ENCODE measurements at regions not wholly inside any gene's neighbourhood (a gene's known extent, or its start where the extent isn't known, plus 50 kb on each side); places are given as distances from the start of the nearest gene placed in this dataset.
A peak's percentile ranks its signal among the peaks of the same experiment; 100 is the strongest.

DNA sequence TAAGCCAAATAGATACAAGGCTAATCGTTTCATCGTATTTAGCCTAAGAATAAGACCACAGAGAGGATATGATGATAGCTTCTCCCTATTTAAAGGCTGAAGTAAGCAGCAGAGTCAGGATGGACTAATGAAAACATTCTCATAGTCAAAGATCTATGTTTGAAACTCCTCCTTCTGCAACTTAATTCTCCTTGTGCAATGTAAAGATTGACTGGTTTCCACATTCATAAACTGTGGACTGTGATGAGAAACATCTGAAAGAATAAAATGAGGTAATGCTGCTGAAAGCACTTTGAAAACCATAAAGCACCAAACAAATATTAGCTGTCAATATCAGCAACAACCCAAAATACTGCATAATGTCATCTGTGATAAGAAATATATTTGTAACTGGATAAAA, 361.9 kb downstream of the CSNK1G3 start:
- no peaks in the 10 kb centered on the region for H3K9me3 ChIP-seq
- H3K4me3 ChIP-seq: no peak overlapping the region
- H3K36me3 ChIP-seq: no peaks in the 10 kb centered on the region
- no peak for DNase-seq
- intact Hi-C loops (cut with DNase I): no loop called here
- no peak overlapping the region for H3K9ac ChIP-seq (ENCODE audit: low read depth in 2 of 2, low read length in 2 of 2)
- no peaks in the 10 kb centered on the region for H3K4me1 ChIP-seq
- no peaks in the 10 kb centered on the region for H3K27me3 ChIP-seq
- H3K27ac ChIP-seq: no peak overlapping the region
- TF ChIP-seq, protein P1, sequence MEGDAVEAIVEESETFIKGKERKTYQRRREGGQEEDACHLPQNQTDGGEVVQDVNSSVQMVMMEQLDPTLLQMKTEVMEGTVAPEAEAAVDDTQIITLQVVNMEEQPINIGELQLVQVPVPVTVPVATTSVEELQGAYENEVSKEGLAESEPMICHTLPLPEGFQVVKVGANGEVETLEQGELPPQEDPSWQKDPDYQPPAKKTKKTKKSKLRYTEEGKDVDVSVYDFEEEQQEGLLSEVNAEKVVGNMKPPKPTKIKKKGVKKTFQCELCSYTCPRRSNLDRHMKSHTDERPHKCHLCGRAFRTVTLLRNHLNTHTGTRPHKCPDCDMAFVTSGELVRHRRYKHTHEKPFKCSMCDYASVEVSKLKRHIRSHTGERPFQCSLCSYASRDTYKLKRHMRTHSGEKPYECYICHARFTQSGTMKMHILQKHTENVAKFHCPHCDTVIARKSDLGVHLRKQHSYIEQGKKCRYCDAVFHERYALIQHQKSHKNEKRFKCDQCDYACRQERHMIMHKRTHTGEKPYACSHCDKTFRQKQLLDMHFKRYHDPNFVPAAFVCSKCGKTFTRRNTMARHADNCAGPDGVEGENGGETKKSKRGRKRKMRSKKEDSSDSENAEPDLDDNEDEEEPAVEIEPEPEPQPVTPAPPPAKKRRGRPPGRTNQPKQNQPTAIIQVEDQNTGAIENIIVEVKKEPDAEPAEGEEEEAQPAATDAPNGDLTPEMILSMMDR (IDR thresholded peaks at IDR 0.05): no peak

DNA sequence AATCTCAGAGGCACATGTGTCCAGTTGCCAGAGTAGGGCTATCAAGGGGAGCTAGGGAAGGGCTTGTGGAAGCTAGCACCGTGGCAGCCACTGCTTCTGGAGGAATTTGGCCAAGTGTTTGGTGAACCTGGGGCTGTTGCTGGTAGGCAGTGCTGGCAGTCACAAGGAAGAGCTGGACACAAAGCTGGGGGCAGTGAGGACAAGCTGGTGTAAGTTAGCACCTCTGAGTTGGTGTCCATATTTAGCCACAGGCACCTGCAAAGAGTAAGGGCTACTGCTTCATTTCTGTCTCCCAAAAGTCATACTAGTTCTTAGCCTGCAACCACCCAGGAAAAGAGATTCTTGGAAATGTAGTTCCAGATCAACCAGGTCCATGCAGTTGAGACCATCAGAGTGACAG, 359.4 kb downstream of the CSNK1G3 start:
- Histone ChIP-seq H3K27me3 (no peaks in the 10 kb centered on the region), H3K4me3 (no peak overlapping the region), H3K9me3 (no peaks in the 10 kb centered on the region), H3K36me3 (no peaks in the 10 kb centered on the region), H3K9ac (ENCODE audit: low read depth in 2 of 2, low read length in 2 of 2) (no peak overlapping the region), H3K27ac (no peak overlapping the region), H3K4me1 (no peaks in the 10 kb centered on the region)
- intact Hi-C loops (cut with DNase I): no loop called here
- TF ChIP-seq, protein P1 (IDR thresholded peaks at IDR 0.05): no peak
- DNase-seq: no peak

DNA sequence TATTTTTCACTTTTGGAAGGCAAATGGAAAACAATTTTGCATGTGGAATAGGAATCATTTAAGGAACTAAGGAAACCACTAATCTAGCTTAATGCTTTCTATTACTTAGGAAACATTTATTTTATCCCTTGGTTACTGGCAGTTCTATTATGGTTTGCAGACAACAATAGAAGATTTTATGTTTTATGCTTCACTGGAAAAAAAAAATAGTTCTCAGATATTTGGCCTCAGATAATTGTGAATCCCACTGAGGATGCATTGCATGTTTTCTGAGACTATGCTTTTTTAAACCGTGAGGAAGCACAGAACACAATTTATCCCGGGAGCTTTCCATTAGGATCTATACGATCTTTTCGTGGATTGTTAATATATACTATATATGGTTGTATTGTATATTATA, 356.9 kb downstream of the CSNK1G3 start:
- Histone ChIP-seq H3K4me3 (no peak overlapping the region), H3K4me1 (no peaks in the 10 kb centered on the region), H3K27ac (no peak overlapping the region), H3K36me3 (no peaks in the 10 kb centered on the region), H3K9ac (ENCODE audit: low read depth in 2 of 2, low read length in 2 of 2) (no peak overlapping the region), H3K9me3 (no peaks in the 10 kb centered on the region), H3K27me3 (no peaks in the 10 kb centered on the region)
- no peak for DNase-seq
- intact Hi-C loops (cut with DNase I): no loop called here
- TF ChIP-seq, protein P1 (IDR thresholded peaks at IDR 0.05): no peak

DNA sequence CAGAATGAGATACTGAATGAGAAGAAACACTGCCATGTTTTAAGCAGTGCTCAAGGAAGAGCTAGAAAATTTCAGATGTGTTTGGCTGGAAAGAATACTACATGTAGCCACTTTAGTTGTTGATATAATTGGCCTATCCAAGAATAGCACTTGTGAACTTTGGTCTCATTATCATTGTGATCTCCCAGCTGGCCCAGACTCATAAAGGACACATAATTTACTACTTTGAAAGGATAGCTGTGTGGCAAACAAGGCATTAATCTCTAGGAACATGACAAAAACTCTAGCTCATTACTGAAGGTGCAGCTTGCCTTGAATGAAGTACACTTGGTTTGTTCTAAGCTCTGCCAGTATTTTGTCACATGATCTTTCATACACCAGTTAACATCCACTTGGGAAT, 356.3 kb downstream of the CSNK1G3 start:
- no peaks in the 10 kb centered on the region for H3K4me1 ChIP-seq
- intact Hi-C loops (cut with DNase I): no loop called here
- H3K27me3 ChIP-seq: no peaks in the 10 kb centered on the region
- H3K9me3 ChIP-seq: no peaks in the 10 kb centered on the region
- H3K27ac ChIP-seq: peak overlapping the region; percentile 6
- TF ChIP-seq, protein P1 (IDR thresholded peaks at IDR 0.05): no peak
- H3K9ac ChIP-seq (ENCODE audit: low read depth in 2 of 2, low read length in 2 of 2): no peak overlapping the region
- no peaks in the 10 kb centered on the region for H3K36me3 ChIP-seq
- H3K4me3 ChIP-seq: no peak overlapping the region
- DNase-seq: peak; percentile 22

DNA sequence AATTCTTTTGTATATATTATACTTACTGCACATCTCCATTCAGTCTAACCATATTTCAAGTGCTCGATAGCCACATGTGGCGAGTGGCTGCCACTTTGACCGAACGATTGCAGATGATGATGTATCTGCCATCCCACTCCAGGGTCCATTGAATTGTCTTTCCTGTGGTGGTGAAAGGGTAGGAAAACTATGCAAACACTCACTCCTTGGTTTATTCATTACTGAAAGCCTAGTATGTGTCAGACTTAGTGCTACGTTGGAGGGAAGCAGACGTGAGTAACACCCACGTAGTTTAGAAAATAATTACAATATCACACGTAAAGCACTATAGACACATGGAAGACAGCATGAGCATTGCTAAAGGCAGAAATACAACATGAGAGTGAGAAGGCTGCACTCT, 353.7 kb downstream of the CSNK1G3 start:
- H3K9me3 ChIP-seq: no peaks in the 10 kb centered on the region
- no peak for DNase-seq
- no peaks in the 10 kb centered on the region for H3K4me1 ChIP-seq
- no peak overlapping the region for H3K9ac ChIP-seq (ENCODE audit: low read depth in 2 of 2, low read length in 2 of 2)
- no peaks in the 10 kb centered on the region for H3K36me3 ChIP-seq
- TF ChIP-seq, protein P1 (IDR thresholded peaks at IDR 0.05): no peak
- H3K4me3 ChIP-seq: no peak overlapping the region
- H3K27me3 ChIP-seq: no peaks in the 10 kb centered on the region
- no peak overlapping the region for H3K27ac ChIP-seq
- intact Hi-C loops (cut with DNase I): no loop called here

DNA sequence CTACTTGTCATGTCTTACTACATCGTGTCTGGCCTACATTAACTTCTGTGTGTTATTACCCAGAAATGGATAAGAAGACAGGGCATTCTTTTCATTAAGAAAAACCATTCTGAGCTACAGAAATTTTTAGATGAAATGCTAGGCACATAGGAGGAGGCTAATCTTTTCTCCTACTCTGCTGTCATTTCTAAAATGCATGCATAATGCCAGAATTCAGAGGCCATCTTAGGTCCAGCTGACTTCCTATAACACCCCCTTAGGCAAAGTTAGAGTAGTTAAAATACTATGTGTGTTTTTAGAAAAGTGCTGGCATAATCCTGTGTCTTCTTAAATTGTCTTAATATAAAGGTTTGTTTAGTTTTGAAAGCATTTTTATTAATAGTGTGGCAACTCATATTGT, 352.6 kb downstream of the CSNK1G3 start:
- Histone ChIP-seq H3K9me3 (no peaks in the 10 kb centered on the region), H3K4me1 (no peaks in the 10 kb centered on the region), H3K27me3 (no peaks in the 10 kb centered on the region), H3K36me3 (no peaks in the 10 kb centered on the region), H3K27ac (no peak overlapping the region), H3K4me3 (no peak overlapping the region), H3K9ac (ENCODE audit: low read depth in 2 of 2, low read length in 2 of 2) (no peak overlapping the region)
- DNase-seq: no peak
- TF ChIP-seq, protein P1 (IDR thresholded peaks at IDR 0.05): no peak
- intact Hi-C loops (cut with DNase I): no loop called here

Data from colonic mucosa (tissue), 4 donors.